ENCODE measurements at regions not wholly inside any gene's neighbourhood (a gene's known extent, or its start where the extent isn't known, plus 50 kb on each side); places are given as distances from the start of the nearest gene placed in this dataset.

DNA sequence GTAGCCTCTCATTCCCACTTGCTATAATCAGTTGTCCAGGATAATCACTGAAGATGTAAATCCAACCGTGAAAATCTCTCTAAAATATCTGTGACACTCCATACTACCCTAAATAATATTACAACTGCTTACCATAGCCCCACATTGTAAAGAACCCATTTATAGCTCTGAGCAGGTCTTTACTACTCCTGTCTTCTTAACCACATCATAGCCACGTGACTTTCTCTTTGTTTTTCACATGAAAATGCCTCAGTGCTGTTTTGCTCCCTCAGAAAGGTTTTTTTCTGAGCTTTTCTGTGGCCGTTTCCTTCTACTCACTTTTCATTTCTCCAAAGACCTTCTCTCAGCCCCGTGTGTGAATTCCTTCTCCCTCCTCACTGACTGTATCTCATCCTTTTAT lies 662.2 kb upstream of the ADARB2 start:
- TF ChIP-seq, protein P1, sequence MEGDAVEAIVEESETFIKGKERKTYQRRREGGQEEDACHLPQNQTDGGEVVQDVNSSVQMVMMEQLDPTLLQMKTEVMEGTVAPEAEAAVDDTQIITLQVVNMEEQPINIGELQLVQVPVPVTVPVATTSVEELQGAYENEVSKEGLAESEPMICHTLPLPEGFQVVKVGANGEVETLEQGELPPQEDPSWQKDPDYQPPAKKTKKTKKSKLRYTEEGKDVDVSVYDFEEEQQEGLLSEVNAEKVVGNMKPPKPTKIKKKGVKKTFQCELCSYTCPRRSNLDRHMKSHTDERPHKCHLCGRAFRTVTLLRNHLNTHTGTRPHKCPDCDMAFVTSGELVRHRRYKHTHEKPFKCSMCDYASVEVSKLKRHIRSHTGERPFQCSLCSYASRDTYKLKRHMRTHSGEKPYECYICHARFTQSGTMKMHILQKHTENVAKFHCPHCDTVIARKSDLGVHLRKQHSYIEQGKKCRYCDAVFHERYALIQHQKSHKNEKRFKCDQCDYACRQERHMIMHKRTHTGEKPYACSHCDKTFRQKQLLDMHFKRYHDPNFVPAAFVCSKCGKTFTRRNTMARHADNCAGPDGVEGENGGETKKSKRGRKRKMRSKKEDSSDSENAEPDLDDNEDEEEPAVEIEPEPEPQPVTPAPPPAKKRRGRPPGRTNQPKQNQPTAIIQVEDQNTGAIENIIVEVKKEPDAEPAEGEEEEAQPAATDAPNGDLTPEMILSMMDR (IDR thresholded peaks at IDR 0.05; ENCODE audit: borderline replicate concordance, extremely low read depth, low read length, poor library complexity, severe bottlenecking): no peak
- TF ChIP-seq EZH2 (IDR thresholded peaks at IDR 0.05; ENCODE audit: borderline replicate concordance, low read depth, low read length, severe bottlenecking): no peak

All from DND-41 (cell line).